HG03066 (cell line): ENCODE measurements at regions not wholly inside any gene's neighbourhood (a gene's known extent, or its start where the extent isn't known, plus 50 kb on each side); places are given as distances from the start of the nearest gene placed in this dataset.

Source experiments
- ATAC-seq: cut with Tn5 transposase; IDR thresholded peaks from one replicate; pipeline ENCODE4 v1.9.1; 2021; ENCODE audit warnings: low read depth; ENCODE audit not compliant: unreplicated experiment

DNA sequence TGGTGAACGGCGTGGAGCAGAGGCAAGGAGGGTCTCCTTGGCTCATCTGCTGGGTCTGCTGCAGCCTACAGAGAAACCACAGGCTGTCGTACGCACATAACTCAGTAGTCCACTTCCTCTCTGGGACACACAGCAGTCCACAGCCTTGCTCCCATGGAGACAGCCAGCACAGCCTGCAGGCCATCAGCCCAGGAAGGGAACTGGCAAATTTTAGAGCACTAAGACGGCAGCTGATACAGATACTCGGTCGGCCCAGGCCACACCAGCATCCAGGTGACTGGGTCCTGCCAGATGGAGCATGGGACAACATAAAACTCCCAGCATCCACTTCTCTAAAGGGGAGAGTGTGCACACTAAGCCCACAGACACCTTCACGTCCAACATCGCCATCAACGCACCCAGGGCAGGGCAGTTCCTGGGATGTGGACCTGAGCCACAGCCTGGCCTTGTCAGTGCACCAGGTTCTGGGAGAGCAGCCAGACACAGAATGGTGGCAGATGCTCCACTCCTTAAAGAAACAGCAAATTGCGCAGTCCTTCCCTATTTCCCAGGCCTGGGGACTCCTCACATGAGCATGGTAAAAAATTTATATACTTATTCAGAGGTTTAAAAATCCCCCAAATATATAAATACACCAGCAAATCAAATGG lies 247.1 kb upstream of the RAB4A start:
- ATAC-seq: no peak

DNA sequence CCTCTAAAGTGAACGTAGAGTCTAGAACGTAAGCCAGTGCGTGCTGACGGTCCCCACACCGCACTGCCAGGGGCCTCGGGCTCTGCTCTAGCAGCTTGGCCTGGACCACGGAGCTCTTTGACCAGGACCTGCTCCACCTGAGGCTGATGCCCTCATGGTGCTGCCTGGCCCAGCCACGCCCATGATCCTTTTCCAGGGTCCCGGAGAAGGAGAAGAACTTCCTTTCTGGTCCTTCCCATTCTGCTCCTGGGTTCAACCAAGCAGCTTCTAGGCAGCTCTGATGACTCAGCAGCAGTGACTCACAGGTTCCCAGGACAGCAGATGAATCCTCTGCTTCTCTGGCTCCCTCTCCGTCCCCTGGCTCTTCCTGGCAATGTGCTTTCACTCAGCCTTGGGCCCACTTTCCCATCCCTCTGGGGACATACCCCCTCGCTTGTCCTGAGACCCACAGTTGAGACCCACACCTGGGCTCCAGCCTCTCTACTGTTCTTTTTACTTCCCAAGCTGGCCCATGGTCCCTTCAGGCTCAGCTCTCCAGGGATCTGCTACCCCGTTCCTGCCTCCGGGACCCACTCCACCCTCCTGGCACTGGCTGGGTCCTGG lies 246.3 kb upstream of the RAB4A start:
- ATAC-seq: no peak

DNA sequence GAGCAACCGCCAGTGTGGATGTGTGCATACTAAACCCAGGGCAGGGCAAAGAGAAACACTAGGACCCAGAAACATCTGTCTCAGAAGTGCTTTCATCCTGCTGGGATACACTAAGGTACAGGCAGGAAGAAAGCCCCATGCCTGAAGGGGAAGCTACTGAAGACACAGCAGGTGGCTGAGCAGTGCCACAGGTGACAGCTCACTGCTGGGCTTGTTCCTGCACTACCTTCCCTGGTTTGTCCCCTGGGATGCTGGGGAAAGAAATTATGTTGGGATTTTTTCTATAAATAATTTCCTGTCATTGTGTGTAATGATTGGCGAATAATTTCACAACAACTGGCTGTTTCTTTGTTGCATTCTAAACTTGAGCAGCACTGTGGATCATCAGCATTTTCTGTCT lies 245.3 kb upstream of the RAB4A start:
- no peak for ATAC-seq

DNA sequence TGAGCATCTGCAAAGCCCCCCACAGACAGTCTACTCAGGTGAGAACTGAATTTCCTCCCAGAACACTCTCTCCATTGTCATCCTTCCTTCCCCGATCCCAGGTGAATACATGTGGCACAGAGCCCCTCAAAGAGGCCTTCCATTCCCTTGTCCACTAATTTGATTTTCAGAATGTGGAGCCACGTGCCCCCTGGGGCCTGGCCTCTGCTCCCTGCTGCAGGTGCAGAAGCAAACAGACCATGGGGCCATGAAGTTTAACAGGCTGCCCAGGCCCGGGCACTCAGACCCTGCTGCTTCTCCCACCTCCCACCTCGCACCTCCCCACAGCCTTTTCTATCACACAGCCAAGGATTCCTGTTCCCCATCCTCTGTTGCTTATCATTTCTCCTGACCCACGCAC lies 243.8 kb upstream of the RAB4A start:
- ATAC-seq: no peak

DNA sequence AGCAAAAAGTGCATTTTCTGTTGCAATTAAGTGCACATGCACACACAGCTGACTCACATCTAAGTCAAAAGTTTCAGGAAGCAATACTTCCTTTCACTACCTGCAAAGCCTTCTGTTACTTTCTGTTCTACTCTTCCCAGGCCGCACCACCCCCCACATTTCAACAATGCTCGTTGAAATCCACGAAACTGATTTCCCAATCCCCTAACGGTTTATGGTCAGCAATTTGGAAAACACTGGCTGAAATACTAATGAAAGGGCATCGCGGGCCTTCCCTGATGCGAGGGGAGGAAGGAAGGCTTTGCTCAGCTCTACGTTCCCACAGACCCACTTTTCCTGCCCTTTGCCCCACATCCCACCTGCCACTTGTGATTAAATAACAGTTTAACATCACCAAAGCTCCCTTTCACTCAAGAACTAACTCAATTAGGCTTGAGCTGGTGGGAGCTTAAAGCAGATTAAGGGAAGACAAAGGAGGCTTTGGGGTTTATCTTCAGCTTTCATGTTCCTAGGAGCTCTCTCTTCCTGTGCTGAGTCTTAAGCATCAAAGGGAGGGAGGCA lies 243.2 kb upstream of the RAB4A start:
- peak; percentile 65 for ATAC-seq

DNA sequence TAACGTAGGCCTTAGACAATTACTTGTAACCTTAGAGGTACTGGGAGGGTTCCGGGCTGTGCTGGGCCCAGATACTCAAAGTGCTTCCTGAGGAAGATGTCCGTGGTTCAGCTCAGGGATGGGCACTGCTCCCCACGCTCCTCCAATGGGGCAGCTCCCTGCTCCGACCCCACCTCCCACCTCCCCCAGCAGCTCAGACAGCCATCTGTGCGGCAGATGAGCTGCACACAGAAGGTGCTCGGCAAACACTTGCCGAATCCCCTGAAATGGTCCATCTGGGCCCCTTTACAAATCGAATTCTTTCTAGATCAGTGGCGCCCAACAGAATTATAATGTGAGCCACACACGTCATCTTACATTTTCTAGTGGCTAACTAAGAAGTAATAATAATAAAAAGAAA lies 242.4 kb upstream of the RAB4A start:
- no peak for ATAC-seq

DNA sequence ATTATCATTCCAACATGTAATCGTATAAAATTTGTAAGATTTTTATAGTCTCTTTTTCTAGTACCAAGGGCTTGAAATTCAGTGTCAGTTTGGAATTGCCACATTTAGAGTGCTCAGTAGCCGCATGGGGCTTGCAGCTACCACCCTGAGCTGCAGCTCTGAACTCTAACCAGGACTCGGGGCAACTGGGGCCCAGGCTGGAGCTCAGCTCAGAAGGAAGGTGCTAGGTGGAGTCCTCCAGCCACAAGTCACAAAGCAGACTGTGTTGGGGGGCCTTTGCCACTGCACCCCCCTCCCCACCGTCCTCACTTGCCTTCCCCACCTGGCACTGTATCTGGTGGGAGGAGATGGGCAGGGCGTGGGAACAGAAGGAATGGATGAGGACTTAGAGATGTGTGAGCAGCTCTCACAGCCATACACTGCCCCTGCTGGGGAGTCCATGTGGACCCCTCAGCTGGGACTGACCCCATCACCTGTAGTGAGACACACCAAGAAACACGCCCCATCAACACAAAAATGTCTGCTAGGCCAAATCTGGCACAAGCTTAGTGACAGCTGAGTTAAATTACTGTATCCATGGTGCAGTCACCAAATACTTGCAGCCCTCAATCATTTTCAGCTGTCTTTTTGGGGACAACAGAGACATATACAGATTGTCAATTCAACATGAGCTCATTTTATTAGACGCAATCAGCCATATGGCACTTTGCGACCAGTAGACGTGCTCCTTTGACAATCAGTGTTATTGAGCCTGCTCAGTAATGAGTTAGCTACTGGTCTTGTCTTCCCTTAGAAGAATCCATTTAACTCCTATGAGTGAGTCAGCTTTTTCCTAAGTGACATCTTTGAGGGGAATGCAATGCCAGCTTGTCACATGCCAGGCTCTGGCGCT lies 241.7 kb upstream of the RAB4A start:
- ATAC-seq: no peak

DNA sequence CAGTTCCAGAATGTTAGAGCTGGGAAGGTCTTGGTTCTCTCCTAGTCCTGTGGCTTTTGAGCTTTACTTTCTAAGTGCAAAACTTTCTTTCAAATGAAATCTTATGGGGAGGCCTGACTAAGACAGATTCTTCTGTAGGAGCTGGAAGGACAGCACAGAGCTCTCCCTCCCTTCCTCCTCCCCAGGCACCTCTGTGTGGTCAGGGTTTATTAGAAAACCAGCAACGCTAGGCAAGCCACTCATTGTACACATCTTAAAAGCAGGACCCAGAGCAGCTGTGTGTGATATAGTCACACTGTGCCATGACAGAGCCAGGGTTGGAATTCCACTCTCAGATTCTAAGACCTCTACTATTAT lies 241.1 kb upstream of the RAB4A start:
- ATAC-seq: no peak

DNA sequence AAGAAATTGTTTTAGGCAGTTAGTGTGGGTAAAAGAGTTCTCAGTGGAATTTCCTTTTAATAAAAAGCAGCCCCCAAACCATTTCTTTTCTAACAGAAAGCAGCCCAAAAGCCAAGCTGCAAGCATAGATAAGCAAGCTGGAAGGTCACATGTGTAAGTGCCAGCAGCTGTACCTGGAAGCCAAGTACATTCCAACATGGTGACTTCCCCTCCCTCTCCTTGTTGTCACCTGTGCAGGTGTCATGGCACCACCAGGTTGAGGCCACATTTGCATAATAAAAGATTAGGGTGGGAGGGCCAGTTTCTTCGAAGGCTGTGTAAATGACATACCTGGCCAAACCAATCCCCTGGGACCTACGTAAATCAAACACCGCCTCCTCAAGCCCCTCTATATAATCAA lies 240.3 kb upstream of the RAB4A start:
- ATAC-seq: no peak

DNA sequence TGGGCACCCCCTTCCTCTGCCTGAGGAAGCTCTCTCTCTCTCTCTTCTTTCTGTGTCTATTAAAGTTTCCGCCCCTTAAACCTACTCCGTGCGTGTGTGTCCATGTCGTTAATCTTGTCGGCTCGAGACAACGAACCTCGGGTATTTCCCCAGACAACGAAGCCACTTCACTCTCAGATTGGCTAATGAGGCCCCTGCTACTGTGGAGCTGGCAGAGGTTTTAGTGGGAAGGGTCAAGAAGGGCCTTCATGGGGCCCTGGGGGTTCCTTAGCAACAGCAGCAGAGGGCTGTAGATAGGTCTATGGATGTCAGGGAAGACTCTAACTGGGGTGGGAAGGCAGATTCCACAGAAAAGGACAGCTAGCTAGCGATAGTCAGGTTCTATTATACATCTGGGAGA lies 239.8 kb upstream of the RAB4A start:
- ATAC-seq: no peak

DNA sequence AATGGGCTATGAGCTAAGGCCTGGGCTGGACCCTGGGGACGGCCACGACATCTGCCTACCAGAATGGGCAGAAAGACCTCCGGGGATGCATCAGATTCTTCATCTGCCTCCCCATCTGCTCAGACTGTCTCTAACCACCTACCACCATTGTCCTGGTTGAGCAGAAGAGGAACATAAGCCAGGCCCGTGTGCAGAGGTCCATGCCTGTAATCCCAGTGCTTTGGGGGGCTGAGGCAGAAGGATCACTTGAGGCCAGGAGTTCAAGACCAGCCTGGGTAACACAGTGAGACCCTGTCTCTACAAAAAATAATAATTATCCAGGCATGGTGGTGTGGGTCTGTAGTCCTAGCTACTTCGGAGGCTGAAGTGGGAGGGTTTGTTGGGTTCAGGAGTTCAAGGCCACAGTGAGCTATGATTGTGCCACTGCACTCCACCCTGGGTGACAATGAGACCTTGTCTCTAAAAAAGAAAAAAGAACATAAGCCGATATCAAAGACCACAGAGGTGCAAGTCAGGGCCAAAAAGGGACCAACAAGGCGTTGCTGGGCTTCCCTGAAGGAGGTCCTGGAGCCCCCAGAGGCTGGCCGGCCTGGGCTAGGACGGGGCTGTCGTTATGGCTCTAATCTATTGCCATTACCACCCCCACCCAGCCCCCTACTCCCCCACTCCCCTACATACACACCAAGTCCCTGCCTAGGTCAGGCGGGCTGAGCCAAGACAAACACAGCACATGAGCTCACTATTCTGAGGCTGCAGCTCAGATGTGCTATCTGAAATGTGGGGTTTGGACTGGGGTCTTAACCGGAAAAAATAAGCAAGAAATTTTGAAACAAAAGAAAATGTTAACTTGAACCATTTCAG lies 239.2 kb upstream of the RAB4A start:
- no peak for ATAC-seq

DNA sequence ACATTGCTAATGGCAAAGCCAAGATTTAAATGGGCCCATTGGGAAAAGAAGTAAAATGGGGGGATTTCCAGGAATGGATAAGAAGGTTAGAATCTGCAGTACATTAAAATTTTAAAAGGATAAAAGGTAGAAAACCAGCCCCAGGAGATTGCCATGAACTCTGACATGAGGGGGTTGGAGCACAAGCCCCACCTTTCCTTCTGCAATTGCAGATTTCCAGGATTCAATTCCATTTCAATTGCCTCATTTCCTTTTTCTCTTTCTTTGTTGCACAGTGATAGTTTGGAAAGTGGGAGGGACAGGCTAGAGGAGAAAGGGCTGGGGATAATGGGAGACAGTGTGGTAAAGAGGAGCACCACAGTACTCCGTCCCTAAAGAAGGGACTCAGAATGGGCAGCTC lies 238.5 kb upstream of the RAB4A start:
- ATAC-seq: no peak

DNA sequence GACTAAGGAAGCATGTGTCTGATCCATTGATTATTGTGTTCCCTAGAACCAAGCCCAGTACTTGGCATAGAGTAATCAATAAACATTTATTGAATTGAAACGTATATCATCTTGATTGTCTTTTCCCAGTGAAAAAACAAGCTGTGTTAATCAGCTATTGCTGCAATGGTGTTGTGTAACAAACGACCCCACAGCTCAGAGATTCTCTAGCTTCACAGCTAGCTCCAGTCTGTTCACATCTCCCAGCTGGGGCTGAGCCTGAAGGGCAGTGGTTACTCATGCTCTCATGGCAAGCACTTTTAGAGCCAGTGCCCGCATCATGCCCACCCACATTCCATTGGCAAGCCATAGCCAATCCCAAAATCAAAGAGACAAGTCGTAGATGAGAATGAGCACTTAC lies 237.4 kb upstream of the RAB4A start:
- ATAC-seq: no peak

DNA sequence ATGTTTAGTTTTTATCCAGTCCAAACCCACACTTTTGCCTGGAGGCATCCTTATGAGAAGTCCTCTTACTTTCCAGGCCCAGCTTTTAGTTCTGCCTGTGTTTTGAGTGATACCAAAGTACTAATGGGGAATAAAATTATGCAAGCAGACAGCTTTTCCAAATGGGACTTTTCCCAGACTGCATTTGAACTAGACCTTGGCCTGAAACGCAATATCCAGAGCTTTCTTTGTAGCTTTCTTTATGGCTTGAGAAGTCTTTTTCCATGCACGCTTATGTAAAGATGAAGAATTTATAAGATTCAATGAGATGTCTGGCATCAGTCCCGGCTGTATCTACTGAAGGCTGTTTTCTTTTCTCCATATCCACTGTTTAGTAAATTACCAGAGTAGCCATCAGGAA lies 236.6 kb upstream of the RAB4A start:
- no peak for ATAC-seq

DNA sequence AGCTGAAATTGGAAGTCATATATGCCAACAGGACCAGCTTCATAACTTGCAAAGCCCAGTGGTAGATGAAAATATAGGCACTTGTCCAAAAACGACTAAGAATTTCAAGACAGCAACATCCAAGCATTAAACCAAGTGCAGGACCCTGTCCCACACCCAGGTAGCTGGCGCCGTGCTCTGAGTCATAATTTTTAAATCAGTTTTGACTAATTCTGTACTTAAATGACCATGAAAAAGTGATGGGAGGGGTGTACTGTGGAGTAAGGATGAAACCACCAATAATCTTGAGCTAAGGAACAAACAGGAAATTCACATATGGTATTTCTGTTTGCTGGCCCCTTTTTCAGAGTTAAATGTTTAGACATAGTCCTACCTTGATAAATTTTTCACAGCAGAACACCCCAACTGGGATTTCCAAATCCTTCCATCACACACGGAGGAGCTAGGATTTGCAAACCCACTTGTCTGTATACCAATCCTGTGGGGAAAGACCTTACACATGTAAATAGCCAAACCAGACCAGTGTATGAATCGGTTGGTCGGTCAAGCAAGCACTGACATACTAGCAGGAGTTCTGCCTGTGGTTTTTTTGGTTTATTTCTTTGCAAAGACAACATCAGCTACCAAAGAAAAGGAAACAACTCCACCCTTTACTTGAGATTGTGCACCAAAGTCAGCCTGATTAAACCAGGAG lies 235.7 kb upstream of the RAB4A start:
- peak; percentile 95 for ATAC-seq

DNA sequence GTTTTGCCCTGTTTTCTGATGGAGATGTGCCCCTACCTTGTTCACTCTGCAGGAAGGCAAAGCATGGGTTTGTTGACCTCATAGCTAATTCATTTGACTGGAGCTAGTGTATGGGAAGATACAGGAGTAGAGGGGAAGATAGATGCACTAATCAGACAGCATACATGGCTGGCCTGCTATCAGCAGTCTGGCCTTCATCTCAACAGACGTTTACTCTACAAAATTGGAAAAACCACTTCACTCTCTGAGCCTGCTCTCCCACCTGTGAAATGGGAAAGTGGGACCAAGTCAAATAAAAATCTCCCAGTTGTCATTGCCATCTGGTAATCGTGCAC lies 235.2 kb upstream of the RAB4A start:
- peak; percentile 17 for ATAC-seq

DNA sequence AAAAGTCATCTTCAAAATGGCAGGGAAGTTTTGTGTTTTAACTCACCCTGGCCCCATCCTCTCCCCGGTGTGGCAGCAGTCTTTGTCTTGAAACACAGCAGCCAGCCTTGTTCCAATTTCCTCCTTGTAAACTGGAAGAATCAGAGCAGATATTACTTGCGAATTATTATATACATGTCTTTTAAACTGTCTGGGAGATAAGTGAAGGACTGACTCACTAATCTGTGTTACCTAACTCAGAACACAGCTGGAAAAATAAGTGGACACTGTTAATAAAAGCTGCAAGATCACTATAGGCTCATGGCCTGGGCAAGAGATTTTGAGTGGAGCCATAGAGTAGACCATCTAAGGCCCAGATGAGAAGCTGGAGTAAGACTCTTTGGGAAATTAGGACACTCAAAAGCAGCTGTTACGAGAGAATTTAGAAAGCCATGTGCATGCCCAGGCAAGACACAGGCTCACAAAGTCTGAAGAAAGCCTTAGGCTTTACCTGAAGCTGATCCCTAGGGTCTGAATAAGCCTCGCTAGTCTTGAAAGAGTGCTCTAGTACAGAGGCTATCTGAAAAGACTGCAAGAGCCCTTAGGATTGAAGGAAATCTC lies 233.0 kb upstream of the RAB4A start:
- no peak for ATAC-seq

DNA sequence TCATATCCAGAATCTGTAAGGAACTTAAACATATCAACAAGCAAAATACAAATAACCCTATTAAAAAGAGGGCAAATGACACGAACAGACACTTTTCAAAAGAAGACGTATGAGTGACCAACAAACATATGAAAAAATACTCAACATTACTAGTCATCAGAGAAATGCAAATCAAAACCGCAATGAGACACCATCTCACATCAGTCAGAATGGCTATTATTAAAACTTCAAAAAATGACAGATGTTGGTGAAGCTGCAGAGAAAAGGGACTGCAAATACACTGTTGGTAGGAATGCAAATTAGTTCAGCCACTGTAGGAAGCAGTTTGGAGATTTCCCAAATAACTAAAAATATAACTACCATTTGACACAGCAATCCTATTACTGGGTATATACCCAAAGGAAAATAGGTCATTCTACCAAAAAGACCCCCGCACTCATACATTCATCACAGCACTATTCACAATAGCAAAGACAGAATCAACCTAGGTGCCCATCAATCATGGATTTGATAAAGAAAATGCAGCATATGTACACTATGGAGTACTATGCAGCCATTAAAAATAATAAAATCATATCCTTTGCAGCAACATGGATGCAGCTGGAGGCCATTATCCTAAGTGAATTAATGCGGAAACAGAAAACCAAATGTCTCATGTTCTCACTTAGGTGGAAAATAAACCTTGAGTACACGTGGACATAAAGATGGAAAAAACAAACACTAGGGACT lies 230.1 kb upstream of the RAB4A start:
- no peak for ATAC-seq

DNA sequence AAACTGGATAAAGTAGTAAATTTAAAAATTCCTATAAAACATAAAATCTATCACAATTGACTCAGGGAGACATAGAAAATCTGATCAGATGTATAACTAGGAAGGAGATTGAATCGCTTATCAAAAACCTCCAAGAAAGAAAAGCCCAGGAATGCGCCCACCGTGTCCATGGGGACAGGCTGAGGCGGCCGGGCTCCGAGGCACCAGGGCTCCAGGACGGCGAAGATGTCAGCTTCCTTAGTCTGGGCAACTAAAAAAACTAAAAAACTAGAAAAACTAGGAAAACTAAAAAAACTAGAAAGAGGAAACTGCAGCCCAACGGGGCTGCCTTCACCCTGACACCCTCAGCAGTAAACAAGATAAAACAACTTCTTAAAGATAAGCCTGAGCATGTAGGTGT lies 229.0 kb upstream of the RAB4A start:
- no peak for ATAC-seq
